NCI-H2227 treated with DMSO at 0.1 percent for 48 hours (cell line): ENCODE measurements at regions not wholly inside any gene's neighbourhood (a gene's known extent, or its start where the extent isn't known, plus 50 kb on each side); places are given as distances from the start of the nearest gene placed in this dataset.
"Not testable (repeated sequence)": the region's sequence is repeated elsewhere in the genome, so short reads cannot be mapped to it uniquely, and the experiment has no call there.

ENCODE experiments used
- DNase-seq: peaks from one replicate; lab custom pipeline; 2025; lab: John Stamatoyannopoulos, UW

GRCh38 chr11:92168936-92169335, 55.7 kb upstream of the FAT3 start:
- DNase-seq = no peak

GRCh38 chr11:92167571-92167970, 57.0 kb upstream of the FAT3 start:
- DNase-seq = no peak

GRCh38 chr11:92166335-92166734, 58.3 kb upstream of the FAT3 start:
- DNase-seq = no peak

GRCh38 chr11:92163879-92164278, 60.7 kb upstream of the FAT3 start:
- DNase-seq = no peak

- DNase-seq = no peak
Measured at GRCh38 chr11:92162776-92163175, 61.8 kb upstream of the FAT3 start.

- DNase-seq = no peak
Measured at GRCh38 chr11:92159931-92160330, 64.7 kb upstream of the FAT3 start.

GRCh38 chr11:92157390-92157789, 67.2 kb upstream of the FAT3 start:
- not testable (repeated sequence) for DNase-seq

GRCh38 chr11:92154611-92155010, 70.0 kb upstream of the FAT3 start:
- no peak for DNase-seq

- no peak for DNase-seq
Measured at GRCh38 chr11:92154110-92154509, 70.5 kb upstream of the FAT3 start.

GRCh38 chr11:92153542-92153941, 71.1 kb upstream of the FAT3 start:
- DNase-seq = no peak

GRCh38 chr11:92152245-92152644, 72.4 kb upstream of the FAT3 start:
- DNase-seq = no peak

- DNase-seq = no peak
Measured at GRCh38 chr11:92149996-92150395, 74.6 kb upstream of the FAT3 start.

GRCh38 chr11:92141725-92142124, 82.9 kb upstream of the FAT3 start:
- DNase-seq = no peak

GRCh38 chr11:92141159-92141558, 83.5 kb upstream of the FAT3 start:
- no peak for DNase-seq

GRCh38 chr11:92140021-92140420, 84.6 kb upstream of the FAT3 start:
- no peak for DNase-seq

GRCh38 chr11:92138296-92138695, 86.3 kb upstream of the FAT3 start:
- no peak for DNase-seq

- DNase-seq = peak; percentile 39
Measured at GRCh38 chr11:92137747-92138146, 86.9 kb upstream of the FAT3 start.

- DNase-seq = no peak
Measured at GRCh38 chr11:92136797-92137196, 87.8 kb upstream of the FAT3 start.

GRCh38 chr11:92131289-92131865, 93.2 kb upstream of the FAT3 start:
- no peak for DNase-seq

- no peak for DNase-seq
Measured at GRCh38 chr11:92130421-92130831, 94.2 kb upstream of the FAT3 start.

- DNase-seq = no peak
Measured at GRCh38 chr11:92129811-92130210, 94.8 kb upstream of the FAT3 start.

GRCh38 chr11:92128026-92128425, 96.6 kb upstream of the FAT3 start:
- no peak for DNase-seq

GRCh38 chr11:92125321-92125720, 99.3 kb upstream of the FAT3 start:
- no peak for DNase-seq

GRCh38 chr11:92123540-92123939, 101.1 kb upstream of the FAT3 start:
- no peak for DNase-seq

- DNase-seq = no peak
Measured at GRCh38 chr11:92122561-92122960, 102.1 kb upstream of the FAT3 start.
